NCI-H187 (cell line): ENCODE measurements at regions not wholly inside any gene's neighbourhood (a gene's known extent, or its start where the extent isn't known, plus 50 kb on each side); places are given as distances from the start of the nearest gene placed in this dataset.
"Not testable (repeated sequence)": the region's sequence is repeated elsewhere in the genome, so short reads cannot be mapped to it uniquely, and the experiment has no call there.

Source experiments
- DNase-seq, 2 experiments: peaks; one replicate each; lab custom pipeline; 2025; lab: John Stamatoyannopoulos, UW

DNA sequence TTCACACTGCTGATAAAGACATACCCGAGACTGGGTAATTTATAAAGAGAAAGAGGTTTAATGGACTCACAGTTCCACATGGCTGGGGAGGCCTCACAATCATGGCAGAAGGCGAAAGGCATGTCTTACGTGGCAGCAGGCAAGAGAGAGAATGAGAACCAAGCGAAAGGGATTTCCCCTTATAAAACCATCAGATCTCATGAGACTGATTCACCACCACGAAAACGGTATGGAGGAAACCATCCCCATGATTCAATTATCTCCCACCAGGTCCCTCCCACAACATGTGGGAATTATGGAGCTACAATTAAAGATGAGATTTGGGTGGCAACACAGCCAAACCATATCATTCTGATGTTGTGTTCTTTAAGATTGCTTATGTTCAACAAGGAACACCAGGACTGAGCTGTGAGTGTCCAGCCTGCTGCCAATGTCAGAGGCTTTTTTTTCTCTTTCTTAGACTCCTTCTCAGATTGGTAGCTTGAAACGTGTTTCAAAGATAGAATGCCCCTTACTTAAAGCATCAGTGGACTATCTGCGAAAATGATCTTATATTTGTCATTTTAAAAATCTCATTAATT is 124.1 kb upstream of the TWIST2 start:
- not testable (repeated sequence) for DNase-seq

DNA sequence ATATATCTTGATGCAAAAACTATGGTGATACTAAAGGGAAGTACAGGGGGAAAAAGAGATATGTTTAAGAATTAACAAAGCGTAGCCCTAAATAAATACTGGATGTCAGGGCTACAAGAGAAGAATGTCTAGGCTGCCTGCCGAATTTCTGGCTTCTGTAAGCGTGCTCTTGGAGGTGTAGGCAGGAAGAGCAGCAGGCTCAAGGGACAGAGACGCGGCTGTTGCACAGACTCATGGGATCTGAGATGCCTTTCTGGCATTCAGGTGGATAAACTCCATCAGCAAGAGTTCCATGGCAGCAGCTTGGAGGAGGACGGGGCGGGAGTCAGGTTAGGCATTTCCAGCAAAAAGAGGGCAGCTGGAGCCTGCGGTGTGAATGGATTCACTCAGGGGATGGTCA is 123.2 kb upstream of the TWIST2 start:
- DNase-seq: no peak

DNA sequence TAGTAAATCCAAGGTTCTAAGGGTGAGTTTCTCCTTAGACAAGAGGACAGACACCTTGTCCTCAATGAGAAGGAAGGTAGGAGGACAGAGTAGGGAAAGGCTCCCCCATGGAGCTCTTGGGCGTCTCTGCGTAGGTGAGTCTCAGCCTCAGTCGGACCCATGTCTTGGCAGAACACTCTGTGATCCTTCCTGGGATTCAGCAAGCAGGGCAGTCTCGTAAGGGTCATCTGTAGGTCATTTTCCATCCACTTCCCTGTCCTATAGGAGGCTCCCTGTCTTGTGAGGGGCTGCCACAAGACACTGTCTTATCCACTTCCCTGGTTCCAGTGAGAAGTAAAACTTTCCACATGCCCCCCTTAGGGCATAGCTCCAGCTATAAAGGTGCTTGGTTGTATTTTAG is 122.6 kb upstream of the TWIST2 start:
- no peak for DNase-seq

DNA sequence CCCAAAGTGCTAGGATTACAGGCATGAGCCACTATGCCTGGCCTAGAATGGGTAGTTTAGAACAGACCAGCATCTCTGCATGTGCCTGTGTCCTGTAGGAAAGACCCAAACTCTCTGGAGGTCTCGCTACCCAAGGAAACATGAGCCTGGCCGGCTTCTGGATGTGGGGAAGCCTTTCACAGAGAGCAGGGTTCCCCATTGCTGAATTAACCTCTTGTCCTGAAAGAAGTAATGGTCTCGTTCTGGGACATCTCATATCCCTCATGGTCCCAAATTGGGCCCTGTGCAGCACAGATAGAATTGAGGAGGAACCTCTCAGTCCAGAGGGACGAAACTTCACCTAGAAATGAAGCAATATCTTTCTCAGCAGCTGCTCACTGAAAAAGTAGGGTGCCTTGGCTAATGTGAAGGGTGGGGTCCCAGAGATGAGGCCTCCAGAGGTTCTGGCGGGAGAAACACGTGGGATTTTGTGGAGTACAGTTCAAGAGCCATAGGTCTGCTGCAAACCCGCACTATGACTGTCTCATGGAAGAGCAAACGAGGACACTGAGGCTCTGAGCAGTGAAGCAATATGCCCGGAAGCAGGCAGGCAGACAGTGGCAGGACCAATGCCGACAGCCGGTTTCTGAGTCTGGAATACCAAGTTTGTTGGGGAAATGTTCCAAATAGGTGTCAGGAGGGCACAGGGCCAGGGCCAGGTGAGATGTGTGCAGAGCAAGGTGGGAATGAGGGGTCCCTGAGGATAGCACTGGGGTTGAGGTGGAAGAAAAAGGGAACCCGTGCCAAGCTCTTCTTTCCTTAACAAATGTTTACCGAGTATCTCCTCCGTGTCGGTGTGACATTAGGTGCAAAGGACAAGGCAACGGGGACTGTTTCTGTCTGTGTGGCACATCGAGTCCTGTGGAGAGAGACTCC is 121.0 kb upstream of the TWIST2 start:
- DNase-seq: no peak

DNA sequence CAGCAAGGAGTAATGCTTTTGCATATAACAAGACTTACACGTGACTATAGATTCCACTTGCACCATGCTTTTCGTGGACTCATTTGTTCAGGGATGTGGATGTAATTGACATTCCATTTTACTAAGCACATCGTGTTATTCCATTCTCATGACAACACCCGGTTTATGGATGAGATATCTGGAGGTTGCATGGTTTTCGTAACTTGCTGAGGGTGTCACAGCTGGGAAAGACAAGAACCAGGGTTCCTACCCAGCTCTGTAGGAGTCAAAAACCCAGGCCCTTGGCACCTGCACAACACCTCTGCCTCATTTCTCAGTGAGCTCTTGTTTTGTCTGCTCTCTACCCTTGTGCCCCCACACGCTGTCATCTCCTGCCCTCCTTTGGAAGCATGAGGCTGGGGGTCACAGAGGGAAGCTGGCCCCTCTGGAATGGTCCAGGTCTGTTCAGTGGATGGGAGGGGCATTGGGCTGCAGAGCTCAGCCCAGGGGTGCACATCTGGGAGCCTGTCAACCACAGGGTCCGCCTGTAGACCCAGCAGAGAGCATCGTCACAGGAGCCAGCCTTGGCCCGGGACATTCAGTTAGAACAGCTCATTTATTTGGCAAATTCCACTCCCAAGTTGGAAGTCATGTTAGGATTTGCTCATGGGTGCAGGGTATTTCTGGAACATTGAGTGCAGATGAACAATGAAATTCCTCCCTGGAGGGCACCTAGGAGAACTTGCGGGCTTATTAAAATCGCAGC is 120.1 kb upstream of the TWIST2 start:
- no peak for DNase-seq

DNA sequence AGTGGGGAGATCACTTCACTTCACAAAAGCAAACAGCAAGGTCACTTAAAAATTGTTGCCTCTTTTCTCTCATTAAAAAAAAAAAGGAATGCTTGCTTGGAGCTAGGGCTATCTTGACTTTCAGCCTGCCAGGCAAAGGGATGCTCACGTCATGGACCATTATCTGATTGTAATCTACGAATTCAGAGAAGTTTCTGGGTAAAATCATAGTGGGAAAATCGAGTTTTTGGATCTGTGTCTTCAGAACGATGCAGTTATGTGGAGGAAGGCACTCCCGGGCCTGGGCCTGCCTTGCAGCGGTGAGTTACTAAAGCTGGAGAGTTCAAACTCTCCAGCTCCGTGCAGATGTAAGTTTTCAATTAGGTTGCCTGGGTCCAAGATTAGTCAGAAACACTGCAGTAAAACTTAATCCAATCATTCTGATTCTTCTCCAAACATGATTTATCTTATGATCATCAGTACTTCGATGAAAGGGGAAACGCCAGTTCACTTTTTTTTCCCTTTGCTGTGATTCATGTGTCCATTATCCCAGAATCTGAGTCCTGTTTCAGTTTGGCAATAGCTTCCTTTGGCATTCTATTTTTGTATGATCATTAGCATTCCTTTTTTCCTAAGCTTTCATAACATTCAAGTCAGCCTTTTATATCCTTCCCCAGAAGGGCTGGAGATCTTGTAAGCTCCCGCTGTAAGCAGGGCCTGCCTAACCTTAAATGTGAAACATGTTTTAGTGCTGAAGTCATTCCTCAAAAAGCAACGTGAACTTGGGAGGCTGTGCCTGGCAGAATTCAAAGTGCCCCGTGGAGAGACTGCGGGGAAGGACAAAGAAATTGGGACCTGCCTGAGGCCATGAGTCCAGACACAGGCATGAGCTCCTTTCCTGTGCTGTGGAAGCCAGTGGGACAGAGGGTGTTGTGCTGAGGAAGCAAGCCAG is 119.3 kb upstream of the TWIST2 start:
- no peak for DNase-seq

DNA sequence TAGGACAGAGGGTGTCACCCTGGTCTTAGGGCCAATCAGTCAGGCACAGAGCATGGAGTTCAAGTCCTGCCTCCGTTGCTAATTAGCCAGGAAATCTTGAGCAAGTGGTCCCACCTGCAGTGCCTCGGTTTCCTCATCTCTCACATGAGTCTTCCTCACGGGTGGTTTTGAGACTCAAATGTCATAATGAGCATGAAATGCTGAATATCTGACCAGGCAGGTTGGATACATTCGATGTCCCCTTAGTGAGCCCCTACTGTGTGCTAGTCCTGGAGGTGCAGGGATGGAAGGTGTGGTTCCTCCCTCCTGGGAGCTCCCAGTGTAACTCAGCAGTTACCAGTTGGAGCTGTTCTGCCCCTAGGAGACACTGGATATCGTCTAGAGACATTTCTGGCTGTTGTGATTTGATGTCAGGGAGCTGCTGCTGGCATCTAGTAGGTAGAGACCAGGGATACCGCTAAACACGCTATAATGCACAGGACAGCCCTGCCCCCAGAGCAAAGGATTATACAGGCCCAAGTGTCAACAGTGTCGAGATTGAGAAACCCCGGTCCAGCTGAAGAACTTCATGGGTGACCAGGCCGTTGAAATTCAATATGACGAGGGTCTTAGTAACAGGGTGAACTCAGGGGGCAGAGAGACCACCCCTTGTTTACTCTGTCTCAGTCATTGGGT is 118.5 kb upstream of the TWIST2 start:
- no peak for DNase-seq

DNA sequence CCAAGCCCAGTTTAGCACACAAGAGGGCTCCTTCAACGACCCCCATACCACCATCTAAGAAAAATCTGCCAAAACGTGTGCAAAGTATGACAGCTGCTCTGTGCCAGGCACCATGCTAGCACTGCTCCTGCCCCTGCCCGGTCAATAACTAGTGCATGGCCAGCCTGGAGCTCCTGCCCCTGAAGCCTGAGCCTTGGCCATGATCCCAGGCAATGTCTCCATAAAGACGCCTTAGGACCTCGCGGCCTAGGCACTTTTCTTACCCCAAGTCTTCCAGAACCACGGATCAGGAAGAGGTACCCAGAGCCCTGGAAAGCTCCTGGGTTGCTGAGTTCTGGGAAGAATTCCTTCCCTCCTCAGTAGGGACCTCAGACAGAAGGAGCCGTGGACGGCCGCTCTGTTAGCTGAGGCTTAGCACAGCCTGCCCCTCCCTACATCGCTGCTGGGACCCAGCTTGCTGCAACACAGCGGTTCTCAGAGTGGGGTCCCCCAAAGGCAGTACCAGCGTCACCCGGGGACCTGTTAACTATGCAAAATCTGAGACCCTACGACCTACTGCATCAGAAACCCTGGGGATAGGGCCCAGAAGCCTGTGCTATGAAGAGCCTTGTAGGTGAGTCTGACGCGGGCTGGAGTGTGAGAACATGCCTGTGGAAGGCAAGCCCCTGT is 117.8 kb upstream of the TWIST2 start:
- no peak for DNase-seq

DNA sequence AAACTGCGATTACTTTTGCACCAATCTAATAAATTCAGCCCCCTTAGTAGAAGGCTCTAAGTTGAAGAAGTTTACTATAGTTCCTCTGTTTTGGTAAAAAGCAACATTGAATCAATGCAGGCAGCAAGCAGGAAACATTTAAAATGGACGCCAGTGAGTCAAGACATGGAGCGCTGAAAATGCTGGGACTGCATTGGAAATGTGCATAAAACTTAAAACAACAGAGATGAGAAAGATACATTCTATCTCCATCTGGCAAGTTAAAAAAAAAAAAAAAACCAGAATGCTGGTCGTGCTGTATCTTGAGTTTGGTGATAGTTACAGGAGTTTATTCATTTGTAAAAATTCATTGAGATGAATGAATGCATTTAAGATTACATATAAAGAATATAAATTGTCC is 117.0 kb upstream of the TWIST2 start:
- no peak for DNase-seq

DNA sequence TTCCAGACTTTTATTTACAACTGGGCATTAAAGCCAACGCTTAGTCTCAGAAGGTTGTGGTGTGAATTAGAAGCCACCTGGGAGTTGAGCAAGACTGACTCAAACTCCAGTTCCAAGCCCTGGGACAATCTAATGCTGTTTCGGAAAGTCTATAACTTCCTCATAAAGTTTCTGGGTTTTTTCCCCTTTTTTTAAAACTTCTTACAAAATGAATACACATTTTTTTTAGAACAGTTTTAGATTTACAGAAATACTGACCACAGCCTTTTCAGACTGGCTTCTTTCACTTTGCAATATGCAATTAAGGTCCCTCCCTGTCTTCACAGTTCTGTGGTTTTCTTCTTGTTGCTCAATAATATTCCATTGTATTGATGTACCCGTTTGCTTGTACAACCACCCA is 115.9 kb upstream of the TWIST2 start:
- no peak for DNase-seq

DNA sequence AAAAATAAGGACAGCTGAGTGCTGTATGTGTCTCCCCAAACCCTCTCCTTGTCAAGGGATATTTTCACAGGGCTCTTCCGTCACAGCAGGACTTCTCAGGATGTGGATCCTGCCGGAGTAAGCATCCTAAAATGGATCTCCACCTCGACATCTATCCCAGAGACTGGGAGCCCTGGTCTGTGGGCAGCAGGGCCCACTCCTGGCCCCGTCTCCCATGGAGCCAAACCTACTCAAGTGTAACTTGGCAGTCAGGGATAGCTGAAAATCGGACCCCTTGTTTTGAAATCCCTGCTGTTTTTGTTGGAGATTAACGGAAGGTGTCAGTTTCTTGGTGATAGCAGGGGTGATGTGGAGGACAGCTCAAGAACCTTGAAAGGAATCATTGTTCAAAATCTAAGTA is 109.0 kb upstream of the TWIST2 start:
- no peak for DNase-seq

DNA sequence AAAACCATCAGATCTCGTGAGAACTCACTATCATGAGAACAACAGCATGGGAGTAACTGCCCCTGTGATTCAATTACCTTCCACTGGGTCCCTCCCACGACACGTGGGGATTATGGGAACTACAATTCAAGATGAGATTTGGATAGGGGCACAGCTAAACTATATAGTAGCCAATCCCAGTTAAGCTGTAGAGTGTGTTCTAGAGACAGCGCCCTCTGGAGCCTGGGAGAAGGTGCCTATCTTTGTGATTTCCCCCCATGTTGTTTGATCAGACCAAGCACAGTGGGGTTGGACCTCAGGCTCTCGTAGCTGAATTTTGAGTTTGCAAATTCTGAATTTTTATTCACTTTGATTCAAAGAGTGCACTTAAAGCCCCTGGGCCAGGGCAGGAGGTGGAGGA is 108.2 kb upstream of the TWIST2 start:
- DNase-seq: no peak

DNA sequence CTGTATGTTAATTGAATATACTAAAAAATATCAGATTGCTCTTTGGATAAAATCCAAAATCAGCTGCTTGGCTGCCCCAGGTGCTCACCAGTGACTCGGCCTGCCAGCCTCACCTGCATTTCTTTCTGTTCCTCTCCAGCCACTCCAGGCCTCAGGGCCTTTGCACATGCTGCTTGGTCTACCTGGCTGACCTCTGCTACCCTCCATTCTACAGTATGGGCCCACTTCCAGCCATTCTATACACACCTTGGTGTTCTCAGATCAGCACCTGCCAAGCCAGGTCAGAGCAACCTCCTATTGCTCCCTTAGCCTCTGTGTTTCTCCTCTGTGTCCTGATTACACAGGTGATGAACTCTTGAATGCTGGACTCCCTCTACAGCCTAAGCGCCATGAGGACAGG is 106.6 kb upstream of the TWIST2 start:
- no peak for DNase-seq

DNA sequence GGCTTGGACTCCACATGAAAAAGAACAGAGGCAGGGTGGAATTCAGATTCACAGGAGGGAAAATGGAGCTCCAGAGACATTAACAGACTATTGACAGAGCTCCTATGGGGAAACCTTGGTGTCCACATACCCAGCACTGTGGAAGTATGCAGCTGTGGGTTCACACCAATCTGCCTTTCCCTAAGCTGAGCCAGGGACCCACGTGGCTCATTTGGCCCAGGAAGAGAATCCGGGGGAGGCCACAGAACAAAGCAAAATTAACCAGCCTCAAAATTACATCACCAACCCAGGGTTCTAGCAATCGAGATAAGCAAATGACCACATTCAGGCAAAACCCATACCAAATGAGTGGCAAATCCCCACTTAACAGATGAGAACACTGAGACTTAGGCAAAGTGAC is 105.8 kb upstream of the TWIST2 start:
- no peak for DNase-seq

DNA sequence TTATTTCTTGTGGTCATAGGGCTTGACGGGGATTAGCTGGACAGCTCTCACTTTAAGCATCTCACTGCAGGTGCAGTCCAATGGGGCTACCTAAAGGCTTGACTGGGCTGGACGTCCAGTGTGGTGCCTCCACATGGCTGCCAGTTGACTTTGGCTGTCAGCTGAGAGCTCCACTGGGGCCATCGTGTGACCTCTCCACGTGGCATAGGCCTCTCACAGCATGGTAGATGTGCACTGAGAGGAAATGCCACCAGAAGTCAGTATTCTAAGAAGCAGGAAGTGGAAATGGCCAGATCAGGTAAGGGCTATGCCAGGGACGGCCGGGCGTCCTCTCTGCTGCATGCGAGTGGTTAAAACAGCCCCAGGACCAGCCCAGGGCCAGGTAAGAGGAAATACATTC is 105.2 kb upstream of the TWIST2 start:
- no peak for DNase-seq

DNA sequence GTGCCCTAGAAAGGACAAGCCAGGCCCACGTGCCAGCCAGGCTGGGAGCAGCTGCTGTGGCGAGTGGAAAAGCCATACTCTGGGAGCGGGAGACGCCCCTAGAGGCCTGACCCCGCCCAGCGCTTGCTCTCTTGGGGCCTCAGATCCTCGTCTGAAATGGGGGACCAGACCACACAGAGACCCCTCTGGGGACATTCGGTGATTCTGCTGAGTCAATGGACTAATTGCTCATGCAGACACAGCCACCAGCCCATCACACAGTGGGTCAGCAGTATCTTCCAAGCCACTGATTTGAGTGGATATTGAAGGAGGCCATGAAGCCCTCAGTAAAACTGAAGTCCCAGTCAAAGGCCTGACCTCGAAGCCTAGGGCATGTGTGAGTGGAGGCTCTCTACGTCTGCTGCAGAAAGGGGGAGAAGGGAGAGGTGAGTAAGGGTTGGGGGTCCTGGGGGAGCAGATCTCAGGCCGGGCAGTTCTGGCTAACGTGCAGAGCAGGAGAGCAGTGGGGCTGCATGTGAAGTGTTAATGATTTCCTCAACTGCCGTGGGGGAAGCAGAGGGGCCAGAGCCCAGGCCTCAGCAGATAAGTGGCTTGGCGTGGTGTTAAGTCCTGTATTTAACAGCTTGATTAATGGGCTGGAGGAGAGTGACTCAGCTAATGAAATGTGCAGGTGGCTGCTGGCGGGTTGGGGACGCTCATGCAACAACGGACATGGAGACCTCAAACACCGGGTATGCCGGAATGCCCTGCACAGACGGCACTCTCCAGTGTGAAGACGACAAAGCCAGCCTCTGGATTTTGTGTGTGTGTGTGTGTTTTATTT is 104.4 kb upstream of the TWIST2 start:
- DNase-seq: no peak

DNA sequence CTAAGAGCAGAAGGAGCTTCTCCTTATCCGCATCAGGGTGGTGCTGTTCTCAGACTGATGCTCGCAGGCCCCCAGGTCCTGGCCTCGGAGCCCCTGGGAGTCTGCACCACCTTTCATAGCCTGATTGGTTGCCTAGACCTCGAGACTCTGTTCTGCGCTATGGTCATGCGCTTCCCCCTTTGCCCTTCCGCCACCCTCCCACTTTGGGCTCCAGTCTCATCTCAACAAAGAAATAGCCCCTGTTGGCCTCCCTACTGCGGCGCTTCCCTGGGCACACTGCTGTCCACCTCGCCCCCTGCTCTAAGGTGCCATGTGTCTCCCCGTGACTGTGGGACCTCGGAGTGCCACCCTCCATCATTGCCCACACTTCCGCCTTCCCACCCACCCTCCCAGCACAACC is 102.9 kb upstream of the TWIST2 start:
- no peak for DNase-seq

DNA sequence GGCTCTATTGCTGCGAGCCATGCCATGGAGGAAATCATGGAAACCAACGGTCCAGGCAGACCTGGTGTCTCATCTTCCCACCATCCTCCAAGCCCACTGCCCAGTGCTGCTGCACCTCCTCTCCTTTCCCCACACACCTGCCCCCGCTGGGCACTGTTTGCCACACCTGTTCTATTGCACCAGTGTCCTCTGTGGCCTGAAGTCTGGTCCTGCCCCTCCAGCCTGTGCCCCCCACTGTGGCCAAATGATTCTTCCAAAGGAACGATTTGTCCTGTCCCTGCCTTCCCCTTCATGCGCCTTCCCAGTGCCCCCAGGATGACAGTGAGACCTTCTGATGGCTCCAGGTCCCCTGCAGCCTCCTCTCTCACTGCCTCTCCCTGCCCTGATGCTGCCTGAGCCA is 101.9 kb upstream of the TWIST2 start:
- DNase-seq: no peak

DNA sequence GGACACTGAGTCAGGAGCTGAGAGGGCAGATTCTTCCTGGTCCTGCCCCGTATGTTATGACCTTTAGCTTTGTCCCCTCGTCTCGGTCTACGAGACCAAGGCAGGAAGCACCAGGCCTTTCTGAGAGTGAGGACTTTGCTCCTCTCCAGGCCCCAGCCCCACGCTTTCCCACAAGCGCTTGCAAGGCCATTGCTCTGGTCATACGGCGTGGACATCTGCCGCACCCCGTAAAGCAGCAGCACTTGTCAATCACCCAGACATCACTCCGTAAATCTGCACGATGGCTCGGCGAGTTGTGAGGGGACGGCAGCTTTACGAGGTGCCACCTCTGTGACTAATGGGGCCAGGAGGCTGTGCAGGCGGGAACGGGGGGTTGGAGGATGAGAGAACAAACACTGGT is 100.8 kb upstream of the TWIST2 start:
- no peak for DNase-seq

DNA sequence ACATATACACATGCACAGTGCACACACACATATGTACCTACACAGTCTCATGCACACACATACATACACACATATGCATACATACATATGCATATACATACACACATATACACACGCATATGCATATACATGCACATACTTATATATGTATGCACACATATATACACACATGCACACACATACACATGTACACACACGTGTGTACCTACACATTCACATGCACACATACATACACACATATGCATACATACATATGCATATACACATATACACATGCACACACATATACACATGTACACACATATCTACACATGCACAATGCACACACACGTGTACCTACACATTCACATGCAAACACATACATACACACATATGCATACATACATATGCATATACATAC is 100.3 kb upstream of the TWIST2 start:
- DNase-seq: no peak
